DLD1 (cell line): ENCODE measurements at regions not wholly inside any gene's neighbourhood (a gene's known extent, or its start where the extent isn't known, plus 50 kb on each side); places are given as distances from the start of the nearest gene placed in this dataset.
"Not testable (repeated sequence)": the region's sequence is repeated elsewhere in the genome, so short reads cannot be mapped to it uniquely, and the experiment has no call there.

Source experiments
- in situ Hi-C: cut with HindIII; loops from 2 replicates; pipeline ENCODE4 v1.10.0; 2017; ENCODE audit warnings: low sequenced_read_pairs

- in situ Hi-C loops, result no loop called here
Measured at GRCh38 chr10:85105614-85106255, 777.3 kb downstream of the CCSER2 start.

GRCh38 chr10:85111271-85111670 lies 782.9 kb downstream of the CCSER2 start:
- in situ Hi-C loops, result no loop called here

- in situ Hi-C loops, result no loop called here
Measured at GRCh38 chr10:85124603-85125051, 796.2 kb downstream of the CCSER2 start.

- in situ Hi-C loops, result no loop called here
Measured at GRCh38 chr10:85137253-85137652, 808.9 kb downstream of the CCSER2 start.

- in situ Hi-C loops, result no loop called here
Measured at GRCh38 chr10:85138046-85138445, 809.7 kb downstream of the CCSER2 start.

GRCh38 chr10:85139124-85139523 lies 810.7 kb downstream of the CCSER2 start:
- in situ Hi-C loops, result no loop called here

- in situ Hi-C loops, result not testable (repeated sequence)
Measured at GRCh38 chr10:85141520-85141919, 813.1 kb downstream of the CCSER2 start.

GRCh38 chr10:85145966-85146365 lies 817.6 kb downstream of the CCSER2 start:
- in situ Hi-C loops, result no loop called here

- in situ Hi-C loops, result no loop called here
Measured at GRCh38 chr10:85147346-85148250, 819.2 kb downstream of the CCSER2 start.

GRCh38 chr10:85148693-85149640 lies 820.6 kb downstream of the CCSER2 start:
- in situ Hi-C loops, result no loop called here

- in situ Hi-C loops, result no loop called here
Measured at GRCh38 chr10:85149766-85150165, 821.4 kb downstream of the CCSER2 start.

GRCh38 chr10:85151506-85151905 lies 823.1 kb downstream of the CCSER2 start:
- in situ Hi-C loops, result no loop called here

- in situ Hi-C loops, result no loop called here
Measured at GRCh38 chr10:85152496-85152895, 824.1 kb downstream of the CCSER2 start.

- in situ Hi-C loops, result no loop called here
Measured at GRCh38 chr10:85152911-85153310, 824.5 kb downstream of the CCSER2 start.

GRCh38 chr10:85157206-85157605 lies 828.8 kb downstream of the CCSER2 start:
- in situ Hi-C loops, result no loop called here

- in situ Hi-C loops, result no loop called here
Measured at GRCh38 chr10:85168243-85168642, 839.9 kb downstream of the CCSER2 start.

GRCh38 chr10:85170026-85170425 lies 841.6 kb downstream of the CCSER2 start:
- in situ Hi-C loops, result no loop called here

- in situ Hi-C loops, result no loop called here
Measured at GRCh38 chr10:85175635-85176034, 847.2 kb downstream of the CCSER2 start.

- in situ Hi-C loops, result no loop called here
Measured at GRCh38 chr10:85177767-85178166, 849.4 kb downstream of the CCSER2 start.

- in situ Hi-C loops, result no loop called here
Measured at GRCh38 chr10:85187047-85187446, 858.7 kb downstream of the CCSER2 start.
